ENCODE measurements at regions not wholly inside any gene's neighbourhood (a gene's known extent, or its start where the extent isn't known, plus 50 kb on each side); places are given as distances from the start of the nearest gene placed in this dataset.

- no peak for TF ChIP-seq POLR2AphosphoS5 (IDR thresholded peaks at IDR 0.05; ENCODE audit: low read depth)
- no peak for TF ChIP-seq CTCF (conservative IDR thresholded peaks at IDR 0.05; ENCODE audit: low read depth in 2 of 2)
- TF ChIP-seq EZH2phosphoT487 (IDR thresholded peaks at IDR 0.05; ENCODE audit: unreplicated experiment) = no peak
- no peak for TF ChIP-seq EZH2 (IDR thresholded peaks at IDR 0.05; ENCODE audit: low read depth, unreplicated experiment)
- TF ChIP-seq, protein P1, sequence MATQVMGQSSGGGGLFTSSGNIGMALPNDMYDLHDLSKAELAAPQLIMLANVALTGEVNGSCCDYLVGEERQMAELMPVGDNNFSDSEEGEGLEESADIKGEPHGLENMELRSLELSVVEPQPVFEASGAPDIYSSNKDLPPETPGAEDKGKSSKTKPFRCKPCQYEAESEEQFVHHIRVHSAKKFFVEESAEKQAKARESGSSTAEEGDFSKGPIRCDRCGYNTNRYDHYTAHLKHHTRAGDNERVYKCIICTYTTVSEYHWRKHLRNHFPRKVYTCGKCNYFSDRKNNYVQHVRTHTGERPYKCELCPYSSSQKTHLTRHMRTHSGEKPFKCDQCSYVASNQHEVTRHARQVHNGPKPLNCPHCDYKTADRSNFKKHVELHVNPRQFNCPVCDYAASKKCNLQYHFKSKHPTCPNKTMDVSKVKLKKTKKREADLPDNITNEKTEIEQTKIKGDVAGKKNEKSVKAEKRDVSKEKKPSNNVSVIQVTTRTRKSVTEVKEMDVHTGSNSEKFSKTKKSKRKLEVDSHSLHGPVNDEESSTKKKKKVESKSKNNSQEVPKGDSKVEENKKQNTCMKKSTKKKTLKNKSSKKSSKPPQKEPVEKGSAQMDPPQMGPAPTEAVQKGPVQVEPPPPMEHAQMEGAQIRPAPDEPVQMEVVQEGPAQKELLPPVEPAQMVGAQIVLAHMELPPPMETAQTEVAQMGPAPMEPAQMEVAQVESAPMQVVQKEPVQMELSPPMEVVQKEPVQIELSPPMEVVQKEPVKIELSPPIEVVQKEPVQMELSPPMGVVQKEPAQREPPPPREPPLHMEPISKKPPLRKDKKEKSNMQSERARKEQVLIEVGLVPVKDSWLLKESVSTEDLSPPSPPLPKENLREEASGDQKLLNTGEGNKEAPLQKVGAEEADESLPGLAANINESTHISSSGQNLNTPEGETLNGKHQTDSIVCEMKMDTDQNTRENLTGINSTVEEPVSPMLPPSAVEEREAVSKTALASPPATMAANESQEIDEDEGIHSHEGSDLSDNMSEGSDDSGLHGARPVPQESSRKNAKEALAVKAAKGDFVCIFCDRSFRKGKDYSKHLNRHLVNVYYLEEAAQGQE (IDR thresholded peaks at IDR 0.05; ENCODE audit: unreplicated experiment) = no peak
- TF ChIP-seq JUNB (IDR thresholded peaks at IDR 0.05; ENCODE audit: unreplicated experiment) = no peak
Measured at GRCh38 chr1:209030454-209031167, 552.9 kb upstream of the CAMK1G start.

All from GM23338 (cell line).